Loucy (cell line): ENCODE measurements at regions not wholly inside any gene's neighbourhood (a gene's known extent, or its start where the extent isn't known, plus 50 kb on each side); places are given as distances from the start of the nearest gene placed in this dataset.

Experiments
- H2AFZ ChIP-seq: fragments of 200-600 bp; sonication (generic); 2 replicates; pipeline ENCODE4 v1.6.0; 2016; ENCODE audit warnings: antibody characterized with exemption, mild to moderate bottlenecking, low read length, moderate library complexity
- H3F3A ChIP-seq: fragments of 200-600 bp; 2 replicates; pipeline ENCODE4 v1.6.0; 2016; ENCODE audit warnings: antibody characterized with exemption, low read depth, mild to moderate bottlenecking
- H3K27me3 ChIP-seq: fragments of 200-600 bp; sonication (generic); 2 replicates; pipeline ENCODE4 v1.6.1; 2014; ENCODE audit warnings: low read length, mild to moderate bottlenecking; ENCODE audit not compliant: insufficient read depth, poor library complexity, severe bottlenecking
- H3K36me3 ChIP-seq: fragments of 200-600 bp; sonication (generic); 2 replicates; pipeline ENCODE4 v1.6.1; 2016; ENCODE audit warnings: low read length; ENCODE audit not compliant: insufficient read depth
- H3K4me1 ChIP-seq: fragments of 200-600 bp; sonication (generic); 2 replicates; pipeline ENCODE4 v1.5.1; 2014; ENCODE audit warnings: low read length, mild to moderate bottlenecking; ENCODE audit not compliant: insufficient read depth, poor library complexity, severe bottlenecking
- H3K4me2 ChIP-seq: fragments of 200-600 bp; sonication (generic); 2 replicates; pipeline ENCODE4 v1.6.0; 2014; ENCODE audit warnings: antibody characterized with exemption, low read length, low read depth, mild to moderate bottlenecking; ENCODE audit not compliant: poor library complexity, severe bottlenecking
- H3K4me3 ChIP-seq: fragments of 200-600 bp; sonication (generic); 2 replicates; pipeline ENCODE4 v1.5.1; 2014; ENCODE audit warnings: low read length, mild to moderate bottlenecking, mixed read lengths; ENCODE audit not compliant: poor library complexity, severe bottlenecking
- H3K79me2 ChIP-seq: fragments of 200-600 bp; sonication (generic); 2 replicates; pipeline ENCODE4 v1.6.1; 2014; ENCODE audit warnings: low read length; ENCODE audit not compliant: insufficient read depth
- H3K9ac ChIP-seq: fragments of 200-600 bp; sonication (generic); 2 replicates; pipeline ENCODE4 v1.6.0; 2014; ENCODE audit warnings: mild to moderate bottlenecking, low read depth, low read length, moderate library complexity; ENCODE audit not compliant: poor library complexity, severe bottlenecking
- H3K9me2 ChIP-seq: fragments of 200-600 bp; sonication (generic); replicated peaks from 2 replicates; pipeline ENCODE4 v1.6.1; 2016; ENCODE audit warnings: low read depth, low read length, mixed read lengths
- H3K9me3 ChIP-seq: fragments of 200-600 bp; sonication (generic); 2 replicates; pipeline ENCODE4 v1.6.1; 2014; ENCODE audit warnings: mild to moderate bottlenecking, antibody characterized with exemption, low read length, low read depth; ENCODE audit not compliant: insufficient read depth
- H4K20me1 ChIP-seq: fragments of 200-600 bp; sonication (generic); 2 replicates; pipeline ENCODE4 v1.6.0; 2014; ENCODE audit warnings: antibody characterized with exemption, low read length, mild to moderate bottlenecking; ENCODE audit not compliant: insufficient read depth, poor library complexity, severe bottlenecking
- EZH2phosphoT487 ChIP-seq: fragments of 200-600 bp; IDR thresholded peaks from 2 replicates; pipeline ENCODE4 v1.6.1; 2018; ENCODE audit warnings: antibody characterized with exemption, mild to moderate bottlenecking, moderate library complexity, borderline replicate concordance
- TF ChIP-seq, protein P1 (sequence below): fragments of 200-600 bp; sonication (generic); conservative IDR thresholded peaks from 2 replicates; pipeline ENCODE4 v1.5.1; 2014; ENCODE audit warnings: mild to moderate bottlenecking, antibody characterized with exemption, low read length

DNA sequence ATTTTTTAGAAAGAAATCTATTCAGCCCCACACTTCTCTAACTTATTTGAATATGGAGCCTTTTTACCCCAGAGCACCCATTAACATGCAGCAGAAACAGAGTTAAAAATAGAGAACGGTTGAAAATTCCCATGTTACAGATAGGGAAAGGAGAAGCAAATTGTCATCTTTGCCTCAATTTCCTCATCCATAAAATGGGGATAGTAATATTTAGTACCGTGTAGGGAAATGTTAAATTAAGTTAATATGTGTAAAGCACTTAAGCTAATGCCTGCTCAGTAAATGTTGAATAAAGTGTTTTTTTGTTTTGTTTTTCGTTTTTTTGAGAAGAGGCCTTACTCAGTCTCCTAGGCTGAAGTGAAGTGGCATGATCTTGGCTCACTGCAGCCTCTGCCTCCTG, 50.3 kb downstream of the NAV1 start:
- TF ChIP-seq EZH2phosphoT487 = no peak
- TF ChIP-seq, protein P1, sequence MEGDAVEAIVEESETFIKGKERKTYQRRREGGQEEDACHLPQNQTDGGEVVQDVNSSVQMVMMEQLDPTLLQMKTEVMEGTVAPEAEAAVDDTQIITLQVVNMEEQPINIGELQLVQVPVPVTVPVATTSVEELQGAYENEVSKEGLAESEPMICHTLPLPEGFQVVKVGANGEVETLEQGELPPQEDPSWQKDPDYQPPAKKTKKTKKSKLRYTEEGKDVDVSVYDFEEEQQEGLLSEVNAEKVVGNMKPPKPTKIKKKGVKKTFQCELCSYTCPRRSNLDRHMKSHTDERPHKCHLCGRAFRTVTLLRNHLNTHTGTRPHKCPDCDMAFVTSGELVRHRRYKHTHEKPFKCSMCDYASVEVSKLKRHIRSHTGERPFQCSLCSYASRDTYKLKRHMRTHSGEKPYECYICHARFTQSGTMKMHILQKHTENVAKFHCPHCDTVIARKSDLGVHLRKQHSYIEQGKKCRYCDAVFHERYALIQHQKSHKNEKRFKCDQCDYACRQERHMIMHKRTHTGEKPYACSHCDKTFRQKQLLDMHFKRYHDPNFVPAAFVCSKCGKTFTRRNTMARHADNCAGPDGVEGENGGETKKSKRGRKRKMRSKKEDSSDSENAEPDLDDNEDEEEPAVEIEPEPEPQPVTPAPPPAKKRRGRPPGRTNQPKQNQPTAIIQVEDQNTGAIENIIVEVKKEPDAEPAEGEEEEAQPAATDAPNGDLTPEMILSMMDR = no peak
- Histone ChIP-seq H3K36me3 (no peaks in the 10 kb centered on the region), H3K79me2 (no peaks in the 10 kb centered on the region), H3K9me3 (no peaks in the 10 kb centered on the region), H4K20me1 (no peaks in the 10 kb centered on the region), H3K9me2 (no peaks in the 10 kb centered on the region), H2AFZ (no peak overlapping the region), H3K27me3 (no peaks in the 10 kb centered on the region), H3K4me2 (no peak overlapping the region), H3K4me1 (no peaks in the 10 kb centered on the region), H3K9ac (no peak overlapping the region), H3F3A (no peaks in the 10 kb centered on the region), H3K4me3 (no peak overlapping the region)

DNA sequence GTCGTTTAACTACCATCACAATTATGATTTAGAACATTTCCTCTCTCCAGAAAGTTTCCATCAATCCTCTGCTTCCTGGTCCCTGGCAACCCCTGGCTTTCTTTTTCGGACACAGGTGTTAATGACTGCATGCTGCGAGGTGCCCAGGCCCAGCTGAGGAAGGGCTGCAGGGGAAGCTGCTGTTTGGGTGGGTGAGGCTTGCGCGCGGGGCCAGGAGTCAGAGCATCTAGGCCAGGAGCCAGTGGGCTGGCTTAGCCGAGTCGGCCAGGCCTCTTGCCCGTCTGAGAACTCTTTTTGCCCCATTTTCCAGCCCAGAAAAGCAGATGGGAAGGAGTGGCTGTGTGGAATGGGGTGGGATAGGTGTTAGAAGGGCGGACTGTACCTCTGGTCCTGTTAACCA, 51.5 kb downstream of the NAV1 start:
- no peaks in the 10 kb centered on the region for H3K27me3 ChIP-seq
- H3K36me3 ChIP-seq = no peaks in the 10 kb centered on the region
- H3K9ac ChIP-seq = no peak overlapping the region
- no peak for TF ChIP-seq EZH2phosphoT487
- H2AFZ ChIP-seq = no peak overlapping the region
- H3K79me2 ChIP-seq = no peaks in the 10 kb centered on the region
- no peaks in the 10 kb centered on the region for H3K9me2 ChIP-seq
- no peak overlapping the region for H3K4me2 ChIP-seq
- H3K4me3 ChIP-seq = no peak overlapping the region
- H3F3A ChIP-seq = no peaks in the 10 kb centered on the region
- H3K4me1 ChIP-seq = no peaks in the 10 kb centered on the region
- no peaks in the 10 kb centered on the region for H3K9me3 ChIP-seq
- no peaks in the 10 kb centered on the region for H4K20me1 ChIP-seq

DNA sequence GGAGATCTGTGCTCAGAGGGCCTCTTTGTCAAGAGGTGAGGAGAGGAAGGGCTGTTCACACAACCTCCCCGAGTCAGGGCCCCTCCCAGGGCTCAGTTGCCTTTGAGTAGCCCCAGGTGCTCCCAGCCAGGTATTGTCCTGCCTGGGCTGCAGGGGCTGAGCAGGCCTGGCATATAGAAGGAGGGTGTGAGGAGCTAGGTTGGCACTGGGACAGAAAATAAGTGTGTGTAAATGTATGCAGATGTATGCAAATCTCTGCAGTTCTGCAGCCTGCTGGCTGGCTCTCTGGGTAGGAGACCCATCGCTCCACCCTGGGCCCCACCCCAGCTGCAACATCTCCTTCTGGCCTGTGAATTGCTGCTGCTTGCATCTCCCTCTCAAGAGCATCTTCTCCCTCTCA, 52.4 kb downstream of the NAV1 start:
- TF ChIP-seq, protein P1 = no peak
- no peak for TF ChIP-seq EZH2phosphoT487
- Histone ChIP-seq H2AFZ (no peak overlapping the region), H3F3A (no peaks in the 10 kb centered on the region), H3K36me3 (no peaks in the 10 kb centered on the region), H4K20me1 (no peaks in the 10 kb centered on the region), H3K27me3 (no peaks in the 10 kb centered on the region), H3K4me2 (no peak overlapping the region), H3K9ac (no peak overlapping the region), H3K9me2 (no peaks in the 10 kb centered on the region), H3K4me3 (no peak overlapping the region), H3K4me1 (no peaks in the 10 kb centered on the region), H3K9me3 (no peaks in the 10 kb centered on the region), H3K79me2 (no peaks in the 10 kb centered on the region)

DNA sequence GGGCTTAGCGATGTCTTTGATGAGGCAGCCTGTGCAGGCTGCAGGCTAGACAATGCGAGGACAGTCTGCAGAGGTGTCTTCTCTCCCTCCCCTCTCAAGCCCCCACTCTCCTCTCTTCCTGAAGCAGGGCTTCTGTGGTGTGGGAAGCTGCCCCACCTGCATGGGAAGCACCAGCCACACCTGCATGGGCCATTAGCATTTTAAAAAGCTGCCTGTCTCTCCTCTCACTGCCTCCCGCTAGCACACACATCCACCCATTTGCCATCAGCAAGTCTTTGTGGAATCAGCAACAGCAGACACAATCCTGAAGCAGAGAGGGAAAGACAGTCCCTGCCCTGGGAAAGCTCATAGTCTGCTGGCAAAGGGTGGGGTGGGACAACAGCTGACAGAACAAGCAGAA, 53.1 kb downstream of the NAV1 start:
- H3K9me3 ChIP-seq = no peaks in the 10 kb centered on the region
- TF ChIP-seq EZH2phosphoT487 = no peak
- TF ChIP-seq, protein P1 = no peak

More for the DNA sequence above, 53.1 kb downstream of the NAV1 start:
- Histone ChIP-seq H3F3A (no peaks in the 10 kb centered on the region), H3K4me3 (no peak overlapping the region), H3K36me3 (no peaks in the 10 kb centered on the region), H3K9me2 (no peaks in the 10 kb centered on the region), H3K79me2 (no peaks in the 10 kb centered on the region), H3K9ac (no peak overlapping the region), H3K4me2 (no peak overlapping the region), H2AFZ (no peak overlapping the region), H3K27me3 (no peaks in the 10 kb centered on the region), H4K20me1 (no peaks in the 10 kb centered on the region), H3K4me1 (no peaks in the 10 kb centered on the region)
